CD14-positive monocyte (primary cell): ENCODE measurements at regions not wholly inside any gene's neighbourhood (a gene's known extent, or its start where the extent isn't known, plus 50 kb on each side); places are given as distances from the start of the nearest gene placed in this dataset.

Experiments
- DNase-seq, 3 donors: peaks; one replicate each; pipeline ENCODE4 v3.0.0-alpha.2; 2011 to 2022
- H2AFZ ChIP-seq: 2 replicates; pipeline ENCODE4 v1.6.0; 2012; ENCODE audit warnings: mild to moderate bottlenecking, low read depth, low read length, inconsistent platforms; ENCODE audit not compliant: insufficient read depth, poor library complexity, severe bottlenecking
- H3K27ac ChIP-seq, 2 donors: 1 replicate in 1 of 2; 2 replicates in 1 of 2; pipeline ENCODE4 v1.5.1; 2012 to 2013; ENCODE audit warnings: low read length in 2 of 2, control low read depth in 1 of 2, inconsistent platforms in 1 of 2, low read depth in 1 of 2, mild to moderate bottlenecking in 1 of 2
- H3K27me3 ChIP-seq, 2 donors: one replicate each; pipeline versions ENCODE4 v1.6.0 to v1.6.1; 2011 to 2013; ENCODE audit warnings: low read length in 2 of 2; ENCODE audit not compliant: control insufficient read depth in 2 of 2, insufficient read depth in 2 of 2
- H3K36me3 ChIP-seq, 2 donors: replicated peaks in 1 of 2; 1 replicate in 1 of 2; 2 replicates in 1 of 2; pipeline versions ENCODE4 v1.5.1 to v1.6.1; 2012 to 2013; ENCODE audit warnings: low read length in 2 of 2, control low read depth in 1 of 2, inconsistent platforms in 1 of 2, mild to moderate bottlenecking in 1 of 2; ENCODE audit not compliant: insufficient read depth in 2 of 2, control insufficient read depth in 1 of 2
- H3K4me1 ChIP-seq, 2 donors: 1 replicate in 1 of 2; 2 replicates in 1 of 2; pipeline versions ENCODE4 v1.5.1 to v1.6.1; 2012 to 2013; ENCODE audit warnings: low read length in 2 of 2, control low read depth in 1 of 2, inconsistent platforms in 1 of 2, mild to moderate bottlenecking in 1 of 2, moderate library complexity in 1 of 2; ENCODE audit not compliant: insufficient read depth in 2 of 2, control insufficient read depth in 1 of 2
- H3K4me2 ChIP-seq: replicated peaks from 2 replicates; pipeline ENCODE3; 2012; ENCODE audit warnings: low read length, moderate library complexity, mild to moderate bottlenecking; ENCODE audit not compliant: poor library complexity, severe bottlenecking; ENCODE audit errors: extremely low read depth
- H3K4me3 ChIP-seq, 3 experiments: fragments of 200-600 bp in 1 of 3; sonication (generic) in 1 of 3; replicated peaks in 1 of 3; 1 replicate in 2 of 3; 2 replicates in 1 of 3; pipeline ENCODE4 v1.5.1; 2011 to 2013; ENCODE audit warnings: low read length in 3 of 3, mild to moderate bottlenecking in 3 of 3, control low read depth in 2 of 3, low read depth in 2 of 3, inconsistent platforms in 1 of 3, moderate library complexity in 1 of 3
- H3K79me2 ChIP-seq: 2 replicates; pipeline ENCODE4 v1.6.0; 2012; ENCODE audit warnings: mild to moderate bottlenecking, control low read depth, inconsistent platforms, low read length, moderate library complexity; ENCODE audit not compliant: insufficient read depth
- H3K9ac ChIP-seq: 2 replicates; pipeline ENCODE4 v1.6.0; 2017; ENCODE audit warnings: low read length, mild to moderate bottlenecking; ENCODE audit not compliant: insufficient read depth, poor library complexity, severe bottlenecking
- H3K9me3 ChIP-seq, 2 donors: replicated peaks in 1 of 2; 1 replicate in 1 of 2; 2 replicates in 1 of 2; pipeline versions ENCODE4 v1.5.1 to v1.6.1; 2012 to 2013; ENCODE audit warnings: low read length in 2 of 2, control low read depth in 1 of 2; ENCODE audit not compliant: control insufficient read depth in 1 of 2, insufficient read depth in 1 of 2
- H4K20me1 ChIP-seq: 2 replicates; pipeline ENCODE4 v1.6.0; 2012; ENCODE audit warnings: mild to moderate bottlenecking, low read length, control low read depth, moderate library complexity; ENCODE audit not compliant: insufficient read depth
- H3K27ac Mint-ChIP-seq, 7 donors: one replicate each; pipeline ENCODE4 v1.8.0; 2020; ENCODE audit warnings: mild to moderate bottlenecking in 7 of 7, mixed read lengths in 7 of 7, moderate library complexity in 6 of 7, inconsistent platforms in 2 of 7
- H3K27me3 Mint-ChIP-seq, 3 donors: one replicate each; pipeline ENCODE4 v1.8.0; 2021 to 2022; ENCODE audit warnings: low read depth in 3 of 3, mild to moderate bottlenecking in 3 of 3, mixed read lengths in 3 of 3, moderate library complexity in 3 of 3, inconsistent platforms in 1 of 3
- H3K36me3 Mint-ChIP-seq, 2 donors: one replicate each; pipeline ENCODE4 v1.8.0; 2020; ENCODE audit warnings: mixed read lengths in 2 of 2, inconsistent platforms in 1 of 2, mild to moderate bottlenecking in 1 of 2
- H3K4me1 Mint-ChIP-seq: one replicate; pipeline ENCODE4 v1.8.0; 2020; ENCODE audit warnings: mild to moderate bottlenecking, mixed read lengths
- H3K4me3 Mint-ChIP-seq, 2 donors: one replicate each; pipeline ENCODE4 v1.8.0; 2020; ENCODE audit warnings: mild to moderate bottlenecking in 2 of 2, mixed read lengths in 2 of 2, moderate library complexity in 1 of 2
- H3K9me3 Mint-ChIP-seq, 7 donors: one replicate each; pipeline ENCODE4 v1.8.0; 2020 to 2022; ENCODE audit warnings: mixed read lengths in 7 of 7, mild to moderate bottlenecking in 6 of 7, moderate library complexity in 6 of 7, inconsistent platforms in 2 of 7
- WGBS: methylation state at CpG from one replicate; pipeline ENCODE4 v1.1.5; 2013; ENCODE audit warnings: missing lambda C conversion rate; ENCODE audit not compliant: insufficient coverage; 5-methylcytosine and 5-hydroxymethylcytosine counted together
- intact Hi-C, 2 donors: fragments of 100-400 bp; cut with micrococcal nuclease; formaldehyde crosslinking; loops; one replicate each; pipeline versions ENCODE4 v1.15.0 to v1.15.1; 2023
- TF ChIP-seq, protein P1 (sequence below): fragments of 200-600 bp; IDR thresholded peaks from one replicate; pipeline ENCODE4 v1.8.0; 2022; ENCODE audit warnings: antibody characterized with exemption, mild to moderate bottlenecking

DNA sequence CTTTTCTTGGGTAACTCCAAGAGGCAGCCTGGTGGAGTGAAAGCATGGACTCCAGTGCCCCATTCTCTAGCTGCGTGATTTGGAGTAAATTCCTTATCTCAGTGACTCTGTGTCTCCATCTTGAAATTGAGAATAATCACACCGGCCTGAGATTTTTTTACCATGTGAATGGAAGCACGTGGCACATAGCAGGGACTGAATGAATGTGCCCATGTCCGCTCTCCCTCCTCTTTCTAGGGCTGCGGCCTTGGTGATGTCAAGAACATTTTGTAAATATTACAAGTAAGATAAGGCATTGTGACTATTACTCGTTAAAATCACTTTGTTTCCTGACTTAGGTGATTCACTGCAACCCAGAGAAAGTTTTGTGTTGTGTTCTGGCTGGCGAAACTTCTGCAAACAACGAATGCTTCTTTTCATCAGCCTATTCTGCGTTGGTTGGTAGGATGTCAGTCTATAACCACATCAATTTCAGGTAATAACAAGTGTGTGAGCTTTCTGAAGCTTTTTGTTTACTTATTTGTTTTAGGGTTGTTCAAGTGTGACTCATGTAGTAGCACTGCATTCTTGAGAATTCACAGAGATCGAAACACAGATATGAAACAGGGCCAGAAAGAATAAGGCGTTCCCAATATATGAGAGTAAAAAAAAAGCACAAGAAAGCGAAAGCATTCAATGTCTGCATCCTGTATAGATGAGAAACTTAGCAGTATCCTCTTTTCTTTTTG lies 135.7 kb upstream of the SLC45A1 start:
- H3K27ac ChIP-seq, result peak overlapping the region in 1 of 2 donors; percentile 66
- no peaks in the 10 kb centered on the region for H4K20me1 ChIP-seq
- peaks cover 0 to 2% of the 10 kb centered on the region in 2 donors for H3K36me3 Mint-ChIP-seq
- intact Hi-C loops, result no loop called here
- no peaks in the 10 kb centered on the region for H3K79me2 ChIP-seq
- H3K4me3 Mint-ChIP-seq, result peak overlapping the region in 1 of 2 donors; percentile 64
- peak overlapping the region in 5 of 7 donors; percentile 14 to 81 (median 65) for H3K27ac Mint-ChIP-seq
- no peaks in the 10 kb centered on the region for H3K36me3 ChIP-seq
- 89% methylated on average over 3 of the region's 12 CpGs for WGBS
- H3K4me3 ChIP-seq, result peak overlapping the region in 1 of 3 experiments; percentile 48
- H3K9me3 Mint-ChIP-seq, result peaks cover 13 to 32% (median 26%) of the 10 kb centered on the region in 7 donors
- H3K4me1 ChIP-seq, result peaks cover 0 to 19% of the 10 kb centered on the region in 2 donors
- no peak overlapping the region for H2AFZ ChIP-seq
- H3K4me2 ChIP-seq, result peak overlapping the region; percentile 52
- peaks cover 0 to 3% (median 0%) of the 10 kb centered on the region in 3 donors for H3K27me3 Mint-ChIP-seq
- H3K9ac ChIP-seq, result no peak overlapping the region
- H3K27me3 ChIP-seq, result no peaks in the 10 kb centered on the region
- TF ChIP-seq, protein P1, sequence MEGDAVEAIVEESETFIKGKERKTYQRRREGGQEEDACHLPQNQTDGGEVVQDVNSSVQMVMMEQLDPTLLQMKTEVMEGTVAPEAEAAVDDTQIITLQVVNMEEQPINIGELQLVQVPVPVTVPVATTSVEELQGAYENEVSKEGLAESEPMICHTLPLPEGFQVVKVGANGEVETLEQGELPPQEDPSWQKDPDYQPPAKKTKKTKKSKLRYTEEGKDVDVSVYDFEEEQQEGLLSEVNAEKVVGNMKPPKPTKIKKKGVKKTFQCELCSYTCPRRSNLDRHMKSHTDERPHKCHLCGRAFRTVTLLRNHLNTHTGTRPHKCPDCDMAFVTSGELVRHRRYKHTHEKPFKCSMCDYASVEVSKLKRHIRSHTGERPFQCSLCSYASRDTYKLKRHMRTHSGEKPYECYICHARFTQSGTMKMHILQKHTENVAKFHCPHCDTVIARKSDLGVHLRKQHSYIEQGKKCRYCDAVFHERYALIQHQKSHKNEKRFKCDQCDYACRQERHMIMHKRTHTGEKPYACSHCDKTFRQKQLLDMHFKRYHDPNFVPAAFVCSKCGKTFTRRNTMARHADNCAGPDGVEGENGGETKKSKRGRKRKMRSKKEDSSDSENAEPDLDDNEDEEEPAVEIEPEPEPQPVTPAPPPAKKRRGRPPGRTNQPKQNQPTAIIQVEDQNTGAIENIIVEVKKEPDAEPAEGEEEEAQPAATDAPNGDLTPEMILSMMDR, result no peak
- peaks cover 21% of the 10 kb centered on the region for H3K4me1 Mint-ChIP-seq
- no peak for DNase-seq
- H3K9me3 ChIP-seq, result peaks cover 13 to 17% of the 10 kb centered on the region in 2 donors

DNA sequence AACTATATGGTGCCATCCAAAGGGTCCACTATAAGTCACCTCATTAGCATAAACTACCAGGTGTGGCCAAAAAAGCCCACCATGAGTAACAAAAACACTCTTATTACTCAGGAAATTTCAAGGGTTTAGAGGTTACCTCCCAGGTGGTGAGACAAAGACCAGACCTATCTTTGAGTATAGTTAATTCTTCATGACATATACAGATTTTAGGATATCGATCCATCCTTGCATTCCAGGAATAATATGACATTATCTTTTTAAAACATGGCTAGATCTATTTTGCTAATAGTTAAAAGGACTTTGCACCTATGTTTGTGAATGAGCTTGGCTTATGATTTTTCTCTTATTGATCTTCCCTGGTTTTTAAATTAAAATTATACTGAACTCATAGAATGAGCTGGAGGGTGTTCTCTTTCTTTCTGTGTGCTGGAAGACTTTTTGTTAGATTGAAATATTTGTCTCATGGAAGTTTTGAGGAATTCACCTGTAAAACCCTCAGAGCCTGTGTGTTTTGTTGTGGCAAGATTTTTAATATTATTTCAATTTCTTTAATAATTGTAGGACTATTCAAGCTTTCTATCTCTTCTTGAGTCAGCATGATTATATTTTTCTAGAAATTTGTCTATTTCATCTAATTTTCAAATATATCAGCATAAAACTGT lies 138.7 kb upstream of the SLC45A1 start:
- H3K9ac ChIP-seq, result no peak overlapping the region
- H3K9me3 ChIP-seq, result peaks cover 13 to 17% of the 10 kb centered on the region in 2 donors
- no peaks in the 10 kb centered on the region for H3K27me3 ChIP-seq
- H2AFZ ChIP-seq, result no peak overlapping the region
- no peak overlapping the region for H3K4me2 ChIP-seq
- H3K79me2 ChIP-seq, result no peaks in the 10 kb centered on the region
- no peak overlapping the region for H3K4me3 Mint-ChIP-seq
- intact Hi-C loops, result no loop called here
- peaks cover 0 to 4% (median 2%) of the 10 kb centered on the region in 3 donors for H3K27me3 Mint-ChIP-seq
- peaks cover 10 to 29% (median 21%) of the 10 kb centered on the region in 7 donors for H3K9me3 Mint-ChIP-seq
- H4K20me1 ChIP-seq, result no peaks in the 10 kb centered on the region
- peaks cover 0 to 19% of the 10 kb centered on the region in 2 donors for H3K4me1 ChIP-seq
- TF ChIP-seq, protein P1, result no peak
- H3K4me3 ChIP-seq, result no peak overlapping the region
- DNase-seq, result no peak
- H3K27ac Mint-ChIP-seq, result no peak overlapping the region
- H3K36me3 Mint-ChIP-seq, result peaks cover 0 to 2% of the 10 kb centered on the region in 2 donors
- no CpG with 5 or more reads among the region's 1 CpG for WGBS
- no peak overlapping the region for H3K27ac ChIP-seq
- H3K4me1 Mint-ChIP-seq, result peaks cover 17% of the 10 kb centered on the region
- H3K36me3 ChIP-seq, result no peaks in the 10 kb centered on the region
